ENCODE measurements at regions not wholly inside any gene's neighbourhood (a gene's known extent, or its start where the extent isn't known, plus 50 kb on each side); places are given as distances from the start of the nearest gene placed in this dataset.

DNA sequence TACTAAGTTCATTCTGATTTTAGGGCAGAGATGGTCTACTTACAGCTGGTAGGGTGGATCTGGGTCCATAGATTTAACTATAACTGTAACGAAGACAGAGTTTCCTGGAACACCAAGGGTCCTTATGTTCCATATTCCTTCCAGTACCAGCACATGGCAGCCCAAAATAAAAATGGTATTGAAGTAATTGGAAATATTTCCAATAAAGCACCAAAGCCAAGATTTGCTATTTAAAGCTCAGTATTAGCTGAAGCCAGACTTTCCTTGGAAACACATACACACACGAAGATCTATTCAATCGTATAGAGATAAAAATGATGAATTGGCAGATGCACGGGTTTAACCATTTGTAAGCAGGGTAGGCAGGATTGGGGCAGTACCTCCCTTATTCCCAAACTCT is 289.1 kb upstream of the SORCS1 start:
- H3K4me1 ChIP-seq (ENCODE audit: low read depth): no peaks in the 10 kb centered on the region
- no peak for DNase-seq (ENCODE audit: low read depth in 1 of 2, low spot score in 1 of 2)
- H3K9me3 ChIP-seq (ENCODE audit: low read depth): no peaks in the 10 kb centered on the region
- no peaks in the 10 kb centered on the region for H3K27me3 ChIP-seq
- H3K4me3 ChIP-seq: no peak overlapping the region
- H3K36me3 ChIP-seq: no peaks in the 10 kb centered on the region
- no peak overlapping the region for H3K27ac ChIP-seq
- TF ChIP-seq, protein P1, sequence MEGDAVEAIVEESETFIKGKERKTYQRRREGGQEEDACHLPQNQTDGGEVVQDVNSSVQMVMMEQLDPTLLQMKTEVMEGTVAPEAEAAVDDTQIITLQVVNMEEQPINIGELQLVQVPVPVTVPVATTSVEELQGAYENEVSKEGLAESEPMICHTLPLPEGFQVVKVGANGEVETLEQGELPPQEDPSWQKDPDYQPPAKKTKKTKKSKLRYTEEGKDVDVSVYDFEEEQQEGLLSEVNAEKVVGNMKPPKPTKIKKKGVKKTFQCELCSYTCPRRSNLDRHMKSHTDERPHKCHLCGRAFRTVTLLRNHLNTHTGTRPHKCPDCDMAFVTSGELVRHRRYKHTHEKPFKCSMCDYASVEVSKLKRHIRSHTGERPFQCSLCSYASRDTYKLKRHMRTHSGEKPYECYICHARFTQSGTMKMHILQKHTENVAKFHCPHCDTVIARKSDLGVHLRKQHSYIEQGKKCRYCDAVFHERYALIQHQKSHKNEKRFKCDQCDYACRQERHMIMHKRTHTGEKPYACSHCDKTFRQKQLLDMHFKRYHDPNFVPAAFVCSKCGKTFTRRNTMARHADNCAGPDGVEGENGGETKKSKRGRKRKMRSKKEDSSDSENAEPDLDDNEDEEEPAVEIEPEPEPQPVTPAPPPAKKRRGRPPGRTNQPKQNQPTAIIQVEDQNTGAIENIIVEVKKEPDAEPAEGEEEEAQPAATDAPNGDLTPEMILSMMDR (IDR thresholded peaks at IDR 0.05; ENCODE audit: low read depth, low read length): no peak

DNA sequence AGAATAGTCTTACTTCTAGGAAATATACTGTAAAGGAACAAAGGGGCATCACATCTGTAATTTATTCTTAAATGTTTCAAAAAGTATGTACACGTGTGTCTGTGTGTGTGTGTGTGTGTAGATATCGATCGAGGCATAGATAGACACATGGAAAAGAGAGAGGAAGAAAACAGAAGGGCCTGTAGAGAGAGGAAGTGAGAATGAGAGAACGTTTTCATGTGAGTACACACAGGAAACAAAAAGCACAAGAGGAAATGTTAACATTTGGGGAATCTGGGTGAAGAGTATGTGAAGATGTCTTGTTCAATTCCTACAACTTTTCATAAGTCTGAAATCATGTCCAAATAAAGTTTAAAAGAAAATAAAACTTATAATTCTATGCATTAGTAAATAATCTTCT is 286.5 kb upstream of the SORCS1 start:
- Histone ChIP-seq H3K9me3 (ENCODE audit: low read depth) (no peaks in the 10 kb centered on the region), H3K27me3 (no peaks in the 10 kb centered on the region)

DNA sequence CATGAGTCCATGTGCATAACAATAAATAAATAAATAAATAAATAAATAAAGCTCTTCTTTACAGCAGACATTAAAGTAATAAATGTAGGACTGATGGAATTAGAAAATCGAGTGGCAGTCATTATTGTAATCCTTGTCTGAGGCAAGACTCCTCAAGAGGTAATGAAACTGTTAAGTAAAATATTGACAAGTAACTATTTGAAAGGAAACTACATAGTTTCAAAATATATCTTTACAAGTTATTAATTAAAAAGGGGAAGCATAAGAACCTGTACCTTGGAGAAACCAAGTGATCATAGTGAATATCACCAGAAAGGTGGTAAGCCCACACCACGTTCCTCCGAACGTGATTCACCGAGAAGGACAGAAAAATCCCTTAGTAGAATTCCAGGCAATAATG is 285.6 kb upstream of the SORCS1 start:
- no peaks in the 10 kb centered on the region for H3K4me1 ChIP-seq (ENCODE audit: low read depth)
- no peaks in the 10 kb centered on the region for H3K36me3 ChIP-seq
- H3K9me3 ChIP-seq (ENCODE audit: low read depth): no peaks in the 10 kb centered on the region
- TF ChIP-seq, protein P1 (IDR thresholded peaks at IDR 0.05; ENCODE audit: low read depth, low read length): no peak
- H3K4me3 ChIP-seq: no peak overlapping the region
- no peak overlapping the region for H3K27ac ChIP-seq
- no peak for DNase-seq (ENCODE audit: low read depth in 1 of 2, low spot score in 1 of 2)
- H3K27me3 ChIP-seq: no peaks in the 10 kb centered on the region

More for the DNA sequence above, 286.5 kb upstream of the SORCS1 start:
- TF ChIP-seq, protein P1 (IDR thresholded peaks at IDR 0.05; ENCODE audit: low read depth, low read length): no peak
- Histone ChIP-seq H3K27ac (no peak overlapping the region), H3K4me3 (no peak overlapping the region), H3K36me3 (no peaks in the 10 kb centered on the region), H3K4me1 (ENCODE audit: low read depth) (no peaks in the 10 kb centered on the region)
- DNase-seq (ENCODE audit: low read depth in 1 of 2, low spot score in 1 of 2): no peak

DNA sequence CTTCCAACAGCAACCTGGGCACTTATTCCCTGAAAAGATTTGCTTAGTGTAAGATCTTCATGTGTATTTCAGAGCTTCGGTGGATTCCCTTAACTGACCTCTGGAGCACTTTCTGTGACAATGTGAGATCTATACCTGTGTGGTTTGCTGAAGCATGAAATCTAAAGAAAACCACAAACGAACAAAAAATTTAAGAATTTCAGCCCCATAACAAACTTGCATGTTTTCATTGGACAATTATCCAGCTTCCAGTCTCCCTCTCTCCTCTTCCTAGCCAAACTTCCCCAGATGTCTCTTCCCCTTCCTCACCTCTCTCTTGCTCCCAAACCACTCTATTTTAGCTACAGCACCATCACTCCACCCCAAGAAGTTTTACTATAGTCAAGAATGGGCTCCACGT is 279.9 kb upstream of the SORCS1 start:
- H3K27me3 ChIP-seq: no peaks in the 10 kb centered on the region
- no peak overlapping the region for H3K4me3 ChIP-seq
- H3K4me1 ChIP-seq (ENCODE audit: low read depth): no peaks in the 10 kb centered on the region
- no peaks in the 10 kb centered on the region for H3K9me3 ChIP-seq (ENCODE audit: low read depth)
- no peak overlapping the region for H3K27ac ChIP-seq
- no peaks in the 10 kb centered on the region for H3K36me3 ChIP-seq
- TF ChIP-seq, protein P1 (IDR thresholded peaks at IDR 0.05; ENCODE audit: low read depth, low read length): no peak
- DNase-seq (ENCODE audit: low read depth in 1 of 2, low spot score in 1 of 2): no peak

DNA sequence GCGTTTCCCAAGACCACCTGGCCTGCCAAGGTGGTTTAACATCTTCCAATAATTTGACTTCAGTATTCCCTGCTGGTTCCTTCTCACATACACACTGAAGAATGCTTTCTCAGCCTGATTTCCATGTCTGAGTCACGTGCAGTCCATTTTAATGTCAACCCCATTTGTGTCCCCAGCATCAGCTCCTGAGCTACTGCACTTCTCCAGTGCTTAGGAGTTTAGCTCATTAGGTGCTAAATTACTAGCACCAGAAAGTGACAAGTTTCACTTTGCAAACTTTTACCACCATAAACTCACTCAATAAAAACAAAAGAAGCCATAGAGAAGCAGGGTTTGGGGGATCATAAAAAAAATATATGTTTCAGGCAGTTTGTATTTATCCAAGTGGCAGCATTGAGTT is 279.3 kb upstream of the SORCS1 start:
- Histone ChIP-seq H3K4me1 (ENCODE audit: low read depth) (no peaks in the 10 kb centered on the region), H3K9me3 (ENCODE audit: low read depth) (no peaks in the 10 kb centered on the region), H3K27ac (no peak overlapping the region), H3K36me3 (no peaks in the 10 kb centered on the region), H3K27me3 (no peaks in the 10 kb centered on the region), H3K4me3 (no peak overlapping the region)
- TF ChIP-seq, protein P1 (IDR thresholded peaks at IDR 0.05; ENCODE audit: low read depth, low read length): no peak
- DNase-seq (ENCODE audit: low read depth in 1 of 2, low spot score in 1 of 2): no peak

DNA sequence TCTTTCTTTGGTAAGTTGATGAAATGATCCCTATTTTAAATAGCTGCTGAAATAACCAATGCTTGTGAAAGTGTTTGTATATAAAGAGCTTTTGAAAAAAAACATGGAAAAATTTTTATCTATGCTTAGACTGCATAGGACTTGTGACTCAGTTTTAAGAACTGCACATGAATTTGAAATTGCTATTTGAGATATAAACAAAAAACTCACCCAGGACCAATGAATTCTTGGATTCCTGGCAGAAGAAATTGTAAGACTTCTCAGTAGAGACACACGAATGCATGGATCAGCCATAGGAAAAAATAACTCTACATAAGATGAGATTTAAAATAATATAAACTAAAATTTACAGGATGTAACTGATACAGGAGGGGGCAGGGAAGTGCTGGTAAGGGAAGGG is 278.8 kb upstream of the SORCS1 start:
- H3K27ac ChIP-seq: no peak overlapping the region
- DNase-seq (ENCODE audit: low read depth in 1 of 2, low spot score in 1 of 2): no peak
- no peaks in the 10 kb centered on the region for H3K9me3 ChIP-seq (ENCODE audit: low read depth)
- H3K27me3 ChIP-seq: no peaks in the 10 kb centered on the region
- TF ChIP-seq, protein P1 (IDR thresholded peaks at IDR 0.05; ENCODE audit: low read depth, low read length): no peak
- H3K36me3 ChIP-seq: no peaks in the 10 kb centered on the region
- H3K4me1 ChIP-seq (ENCODE audit: low read depth): no peaks in the 10 kb centered on the region
- no peak overlapping the region for H3K4me3 ChIP-seq
